GM12878 (cell line): ENCODE measurements at regions not wholly inside any gene's neighbourhood (a gene's known extent, or its start where the extent isn't known, plus 50 kb on each side); places are given as distances from the start of the nearest gene placed in this dataset.

Experiments
- BHLHE40 ChIP-seq, 2 experiments: fragments of 450-650 bp in 1 of 2; IDR thresholded peaks; 2 replicates each; pipeline ENCODE4 v1.6.1; 2011 to 2017; ENCODE audit warnings: low read depth in 2 of 2, borderline replicate concordance in 1 of 2, improper control_type of control experiment in 1 of 2, low read length in 1 of 2, mild to moderate bottlenecking in 1 of 2
- CTCF ChIP-seq, 3 experiments: IDR thresholded peaks in 2 of 3; conservative IDR thresholded peaks in 1 of 3; 2 replicates each; pipeline ENCODE4 v1.5.1; 2011; ENCODE audit warnings: low read depth in 3 of 3, low read length in 3 of 3, mild to moderate bottlenecking in 3 of 3, control low read depth in 2 of 3, moderate library complexity in 2 of 3, inconsistent platforms in 1 of 3, mixed read lengths in 1 of 3; ENCODE audit not compliant: control insufficient read depth in 2 of 3, insufficient read depth in 1 of 3; ENCODE audit errors: extremely low read depth in 1 of 3
- EZH2 ChIP-seq: IDR thresholded peaks from 2 replicates; pipeline ENCODE4 v1.6.1; 2012; ENCODE audit warnings: low read depth, mild to moderate bottlenecking, control low read depth, inconsistent platforms, low read length, borderline replicate concordance; ENCODE audit not compliant: control insufficient read depth
- MAX ChIP-seq: IDR thresholded peaks from 2 replicates; pipeline ENCODE4 v1.6.1; 2012; ENCODE audit warnings: low read depth, low read length, improper control_type of control experiment
- NFXL1 ChIP-seq: fragments of 450-650 bp; IDR thresholded peaks from 2 replicates; pipeline ENCODE4 v1.6.1; 2017; ENCODE audit warnings: antibody characterized with exemption, mild to moderate bottlenecking, borderline replicate concordance
- NR2C2 ChIP-seq: IDR thresholded peaks from 2 replicates; pipeline ENCODE4 v1.6.1; 2011; ENCODE audit warnings: borderline replicate concordance, low read depth; ENCODE audit not compliant: control insufficient read depth, insufficient read length
- POLR2A ChIP-seq: IDR thresholded peaks from 2 replicates; pipeline ENCODE4 v1.6.1; 2011; ENCODE audit warnings: low read depth, mild to moderate bottlenecking, low read length
- POLR2AphosphoS2 ChIP-seq: IDR thresholded peaks from 2 replicates; pipeline ENCODE4 v1.6.1; 2011; ENCODE audit warnings: low read depth, mild to moderate bottlenecking, low read length, improper control_type of control experiment, moderate library complexity
- TARDBP ChIP-seq: IDR thresholded peaks from 2 replicates; pipeline ENCODE4 v1.6.1; 2016; ENCODE audit warnings: borderline replicate concordance
- ZNF384 ChIP-seq: IDR thresholded peaks from 2 replicates; pipeline ENCODE4 v1.6.1; 2012; ENCODE audit warnings: low read depth, mild to moderate bottlenecking, low read length, improper control_type of control experiment, borderline replicate concordance

GRCh38 chr15:38662033-38662802 is 97.6 kb upstream of the RASGRP1 start:
- TF ChIP-seq ZNF384 (no peak), NR2C2 (no peak), POLR2AphosphoS2 (no peak), EZH2 (no peak), TARDBP (no peak), BHLHE40 (IDR thresholded peaks at IDR 0.05; ENCODE audit: borderline replicate concordance in 1 of 2, low read depth in 2 of 2, low read length in 1 of 2) (no peak), NFXL1 (no peak), CTCF (IDR thresholded peaks at IDR 0.05 in 2 of 3, conservative IDR thresholded peaks at IDR 0.05 in 1 of 3; ENCODE audit: control insufficient read depth in 2 of 3, extremely low read depth in 1 of 3, insufficient read depth in 1 of 3, low read depth in 3 of 3, low read length in 3 of 3) (no peak), MAX (no peak), POLR2A (no peak)
